Right lobe of liver (tissue), 6 donors: ENCODE measurements at regions not wholly inside any gene's neighbourhood (a gene's known extent, or its start where the extent isn't known, plus 50 kb on each side); places are given as distances from the start of the nearest gene placed in this dataset.
"Not testable (repeated sequence)": the region's sequence is repeated elsewhere in the genome, so short reads cannot be mapped to it uniquely, and the experiment has no call there.

Source experiments
- ATAC-seq, 4 donors: fragments of 200-7000 bp; cut with Tn5 transposase; one replicate each; pipeline ENCODE4 v1.9.1; 2020; ENCODE audit warnings: mild to moderate bottlenecking in 4 of 4, moderate library complexity in 4 of 4
- DNase-seq, 3 donors: peaks; one replicate each; pipeline ENCODE4 v3.0.0-alpha.2; 2020
- H3K27ac ChIP-seq, 3 donors: fragments of 200-600 bp; one replicate each; pipeline ENCODE4 v1.8.0; 2022
- H3K27me3 ChIP-seq, 2 donors: fragments of 200-600 bp; one replicate each; pipeline ENCODE4 v1.8.0; 2022
- H3K36me3 ChIP-seq, 4 donors: fragments of 200-600 bp; sonication (generic) in 1 of 4; one replicate each; pipeline versions ENCODE4 v1.5.1 to v1.8.0; 2017 to 2022; ENCODE audit warnings: control low read depth in 1 of 4
- H3K4me1 ChIP-seq, 4 donors: fragments of 200-600 bp; sonication (generic) in 1 of 4; one replicate each; pipeline versions ENCODE4 v1.5.1 to v1.8.0; 2017 to 2022; ENCODE audit warnings: control low read depth in 1 of 4
- H3K4me3 ChIP-seq, 3 donors: fragments of 200-600 bp; one replicate each; pipeline ENCODE4 v1.8.0; 2022
- H3K9me3 ChIP-seq, 4 donors: fragments of 200-600 bp; sonication (generic) in 1 of 4; one replicate each; pipeline versions ENCODE4 v1.5.1 to v1.8.0; 2017 to 2022; ENCODE audit warnings: control low read depth in 1 of 4
- POLR2A ChIP-seq: fragments of 450-650 bp; IDR thresholded peaks from one replicate; pipeline ENCODE4 v1.6.1; 2017; ENCODE audit warnings: antibody characterized with exemption, mild to moderate bottlenecking
- WGBS: methylation state at CpG from one replicate; pipeline ENCODE4 v1.1.6; 2018; ENCODE audit warnings: low coverage, low lambda C conversion rate; ENCODE audit not compliant: insufficient coverage; ENCODE audit errors: missing lambda C conversion rate; 5-methylcytosine and 5-hydroxymethylcytosine counted together
- intact Hi-C, 2 donors: fragments of 100-400 bp; cut with DNase I; formaldehyde crosslinking; loops; one replicate each; pipeline versions ENCODE4 v1.11.2 to v1.14.1; 2022
- TF ChIP-seq, protein P1 (sequence below), 4 donors: fragments of 200-600 bp in 3 of 4; fragments of 450-650 bp in 1 of 4; IDR thresholded peaks; one replicate each; pipeline versions ENCODE4 v1.5.1 to v1.8.0; 2016 to 2022; ENCODE audit warnings: antibody characterized with exemption in 4 of 4, mild to moderate bottlenecking in 2 of 4
- donor health status: DM: no; HTN: yes; CAD: no.
- donor health status: DM: no; HTN: no; CAD: no.
- donor health status: DM: no; HTN: no; CAD: no.
- donor health status: DM: no; HTN: yes; CAD: no.
- donor health status: DM: no; HTN: yes; CAD: no.

DNA sequence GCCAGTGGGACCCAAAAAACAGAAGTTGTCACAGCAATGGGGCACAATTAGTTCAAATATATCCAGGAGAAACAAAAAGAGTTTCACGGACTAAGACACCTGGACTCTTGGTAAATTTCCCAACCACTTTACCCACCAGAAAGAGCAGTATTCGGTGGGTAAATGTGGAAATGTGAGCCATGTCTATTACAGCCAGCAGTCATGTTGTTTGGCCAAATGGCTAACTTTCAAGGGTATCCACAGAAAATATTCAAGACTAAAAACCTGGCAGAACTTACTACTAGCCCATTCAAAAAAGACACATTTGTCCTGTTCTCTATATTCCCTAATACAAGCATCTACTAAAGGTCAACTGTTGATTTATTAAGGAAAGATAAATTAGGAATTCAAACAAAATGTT lies 1296.0 kb upstream of the NXPH2 start:
- Histone ChIP-seq H3K4me1 (no peaks in the 10 kb centered on the region), H3K27ac (no peak overlapping the region), H3K9me3 (no peaks in the 10 kb centered on the region), H3K36me3 (no peaks in the 10 kb centered on the region), H3K27me3 (no peaks in the 10 kb centered on the region), H3K4me3 (no peak overlapping the region)
- no peak for TF ChIP-seq POLR2A
- TF ChIP-seq, protein P1, sequence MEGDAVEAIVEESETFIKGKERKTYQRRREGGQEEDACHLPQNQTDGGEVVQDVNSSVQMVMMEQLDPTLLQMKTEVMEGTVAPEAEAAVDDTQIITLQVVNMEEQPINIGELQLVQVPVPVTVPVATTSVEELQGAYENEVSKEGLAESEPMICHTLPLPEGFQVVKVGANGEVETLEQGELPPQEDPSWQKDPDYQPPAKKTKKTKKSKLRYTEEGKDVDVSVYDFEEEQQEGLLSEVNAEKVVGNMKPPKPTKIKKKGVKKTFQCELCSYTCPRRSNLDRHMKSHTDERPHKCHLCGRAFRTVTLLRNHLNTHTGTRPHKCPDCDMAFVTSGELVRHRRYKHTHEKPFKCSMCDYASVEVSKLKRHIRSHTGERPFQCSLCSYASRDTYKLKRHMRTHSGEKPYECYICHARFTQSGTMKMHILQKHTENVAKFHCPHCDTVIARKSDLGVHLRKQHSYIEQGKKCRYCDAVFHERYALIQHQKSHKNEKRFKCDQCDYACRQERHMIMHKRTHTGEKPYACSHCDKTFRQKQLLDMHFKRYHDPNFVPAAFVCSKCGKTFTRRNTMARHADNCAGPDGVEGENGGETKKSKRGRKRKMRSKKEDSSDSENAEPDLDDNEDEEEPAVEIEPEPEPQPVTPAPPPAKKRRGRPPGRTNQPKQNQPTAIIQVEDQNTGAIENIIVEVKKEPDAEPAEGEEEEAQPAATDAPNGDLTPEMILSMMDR (IDR thresholded peaks at IDR 0.05) = no peak
- intact Hi-C loops = no loop called here
- ATAC-seq = no peak
- DNase-seq = no peak
- 58% methylated on average over 2 of the region's 2 CpGs for WGBS

- H3K27ac ChIP-seq, H3K36me3 ChIP-seq, H3K9me3 ChIP-seq, H3K27me3 ChIP-seq, H3K4me3 ChIP-seq, intact Hi-C loops, H3K4me1 ChIP-seq, ATAC-seq: not testable (repeated sequence)
- peak in 1 of 3 donors; percentile 42 for DNase-seq
- WGBS = no CpG with 5 or more reads among the region's 30 CpGs
These were observed 1293.6 kb upstream of the NXPH2 start for GRCh38 chr2:140073763-140074162.

- H3K9me3 ChIP-seq = no peaks in the 10 kb centered on the region
- no peaks in the 10 kb centered on the region for H3K27me3 ChIP-seq
- ATAC-seq = no peak
- H3K27ac ChIP-seq = no peak overlapping the region
- H3K4me1 ChIP-seq = no peaks in the 10 kb centered on the region
- WGBS = 25% methylated on average over 1 of the region's 1 CpG
- H3K4me3 ChIP-seq = no peak overlapping the region
- DNase-seq = no peak
- TF ChIP-seq POLR2A = no peak
- TF ChIP-seq, protein P1 (IDR thresholded peaks at IDR 0.05) = no peak
- no peaks in the 10 kb centered on the region for H3K36me3 ChIP-seq
- intact Hi-C loops = no loop called here
These were observed 1287.5 kb upstream of the NXPH2 start for GRCh38 chr2:140067661-140068060.

GRCh38 chr2:140064243-140064642 lies 1284.1 kb upstream of the NXPH2 start:
- no peaks in the 10 kb centered on the region for H3K27me3 ChIP-seq
- ATAC-seq = no peak
- WGBS = 57% methylated on average over 1 of the region's 1 CpG
- DNase-seq = no peak
- no peak for TF ChIP-seq POLR2A
- TF ChIP-seq, protein P1 (IDR thresholded peaks at IDR 0.05) = no peak
- no peaks in the 10 kb centered on the region for H3K4me1 ChIP-seq
- H3K4me3 ChIP-seq = no peak overlapping the region
- no peaks in the 10 kb centered on the region for H3K36me3 ChIP-seq
- no peaks in the 10 kb centered on the region for H3K9me3 ChIP-seq
- H3K27ac ChIP-seq = no peak overlapping the region
- intact Hi-C loops = no loop called here

DNA sequence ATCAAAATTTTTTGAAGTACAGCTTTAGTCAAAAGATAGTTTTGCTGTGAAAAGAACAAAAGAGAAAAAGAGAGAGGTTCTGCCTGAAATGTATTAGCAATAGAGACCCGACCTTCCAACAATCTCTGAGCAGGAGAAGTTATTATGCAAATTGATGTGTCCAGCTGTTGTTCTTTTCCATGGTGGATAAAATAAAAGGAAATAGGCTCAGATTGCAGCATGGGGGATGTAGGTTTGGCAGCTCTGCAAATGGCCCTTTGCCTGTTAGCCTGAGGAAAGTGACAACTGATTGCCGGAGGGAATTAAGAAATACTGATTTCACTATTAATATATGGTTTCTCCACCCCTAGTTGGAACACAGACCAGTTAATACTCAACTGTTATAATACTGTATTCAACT lies 1283.2 kb upstream of the NXPH2 start:
- Histone ChIP-seq H3K4me3 (no peak overlapping the region), H3K36me3 (no peaks in the 10 kb centered on the region), H3K4me1 (no peaks in the 10 kb centered on the region), H3K9me3 (no peaks in the 10 kb centered on the region), H3K27me3 (no peaks in the 10 kb centered on the region), H3K27ac (no peak overlapping the region)
- ATAC-seq (no peak), DNase-seq (no peak)
- 42% methylated on average over 2 of the region's 2 CpGs for WGBS
- intact Hi-C loops = no loop called here
- TF ChIP-seq, protein P1 (IDR thresholded peaks at IDR 0.05) = no peak
- no peak for TF ChIP-seq POLR2A
